ENCODE measurements at regions not wholly inside any gene's neighbourhood (a gene's known extent, or its start where the extent isn't known, plus 50 kb on each side); places are given as distances from the start of the nearest gene placed in this dataset.
A peak's percentile ranks its signal among the peaks of the same experiment; 100 is the strongest.

- TF ChIP-seq CTCF (IDR thresholded peaks at IDR 0.05; ENCODE audit: insufficient read depth, low read depth, low read length, missing control alignments) = no peak
- no peak for DNase-seq (ENCODE audit: low read depth)
- H3K4me3 ChIP-seq (ENCODE audit: low read length) = no peak overlapping the region
Measured at GRCh38 chr3:160114355-160114995, 110.7 kb upstream of the C3orf80 start.

GRCh38 chr3:160115387-160115786 lies 109.8 kb upstream of the C3orf80 start:
- DNase-seq (ENCODE audit: low read depth) = no peak
- TF ChIP-seq CTCF (IDR thresholded peaks at IDR 0.05; ENCODE audit: insufficient read depth, low read depth, low read length, missing control alignments) = no peak
- H3K4me3 ChIP-seq (ENCODE audit: low read length) = no peak overlapping the region

GRCh38 chr3:160124224-160124623 lies 101.0 kb upstream of the C3orf80 start:
- H3K4me3 ChIP-seq (ENCODE audit: low read length) = no peak overlapping the region
- no peak for DNase-seq (ENCODE audit: low read depth)
- no peak for TF ChIP-seq CTCF (IDR thresholded peaks at IDR 0.05; ENCODE audit: insufficient read depth, low read depth, low read length, missing control alignments)

- no peak for TF ChIP-seq CTCF (IDR thresholded peaks at IDR 0.05; ENCODE audit: insufficient read depth, low read depth, low read length, missing control alignments)
- no peak for DNase-seq (ENCODE audit: low read depth)
- H3K4me3 ChIP-seq (ENCODE audit: low read length) = no peak overlapping the region
Measured at GRCh38 chr3:160125258-160125657, 100.0 kb upstream of the C3orf80 start.

- no peak overlapping the region for H3K4me3 ChIP-seq (ENCODE audit: low read length)
- no peak for TF ChIP-seq CTCF (IDR thresholded peaks at IDR 0.05; ENCODE audit: insufficient read depth, low read depth, low read length, missing control alignments)
- peak; percentile 41 for DNase-seq (ENCODE audit: low read depth)
Measured at GRCh38 chr3:160126051-160126450, 99.2 kb upstream of the C3orf80 start.

GRCh38 chr3:160126761-160127160 lies 98.5 kb upstream of the C3orf80 start:
- no peak for DNase-seq (ENCODE audit: low read depth)
- H3K4me3 ChIP-seq (ENCODE audit: low read length) = no peak overlapping the region
- no peak for TF ChIP-seq CTCF (IDR thresholded peaks at IDR 0.05; ENCODE audit: insufficient read depth, low read depth, low read length, missing control alignments)

- no peak overlapping the region for H3K4me3 ChIP-seq (ENCODE audit: low read length)
- peak; percentile 60 for DNase-seq (ENCODE audit: low read depth)
- no peak for TF ChIP-seq CTCF (IDR thresholded peaks at IDR 0.05; ENCODE audit: insufficient read depth, low read depth, low read length, missing control alignments)
Measured at GRCh38 chr3:160127308-160127707, 97.9 kb upstream of the C3orf80 start.
